ENCODE measurements at regions not wholly inside any gene's neighbourhood (a gene's known extent, or its start where the extent isn't known, plus 50 kb on each side); places are given as distances from the start of the nearest gene placed in this dataset.

- TF ChIP-seq CTCF (IDR thresholded peaks at IDR 0.05; ENCODE audit: low read depth, low read length) (no peak), EZH2phosphoT487 (IDR thresholded peaks at IDR 0.05; ENCODE audit: low read depth) (no peak)
These were observed 427.3 kb upstream of the ZNF717 start for GRCh38 chr3:76212679-76213078.

All from OCI-LY3 (cell line).